HG02885 (cell line): ENCODE measurements at regions not wholly inside any gene's neighbourhood (a gene's known extent, or its start where the extent isn't known, plus 50 kb on each side); places are given as distances from the start of the nearest gene placed in this dataset.
A peak's percentile ranks its signal among the peaks of the same experiment; 100 is the strongest.
"Not testable (repeated sequence)": the region's sequence is repeated elsewhere in the genome, so short reads cannot be mapped to it uniquely, and the experiment has no call there.

Experiments used
- ATAC-seq: cut with Tn5 transposase; IDR thresholded peaks from one replicate; pipeline ENCODE4 v1.9.1; 2021; ENCODE audit warnings: mild to moderate bottlenecking; ENCODE audit not compliant: unreplicated experiment, poor library complexity

DNA sequence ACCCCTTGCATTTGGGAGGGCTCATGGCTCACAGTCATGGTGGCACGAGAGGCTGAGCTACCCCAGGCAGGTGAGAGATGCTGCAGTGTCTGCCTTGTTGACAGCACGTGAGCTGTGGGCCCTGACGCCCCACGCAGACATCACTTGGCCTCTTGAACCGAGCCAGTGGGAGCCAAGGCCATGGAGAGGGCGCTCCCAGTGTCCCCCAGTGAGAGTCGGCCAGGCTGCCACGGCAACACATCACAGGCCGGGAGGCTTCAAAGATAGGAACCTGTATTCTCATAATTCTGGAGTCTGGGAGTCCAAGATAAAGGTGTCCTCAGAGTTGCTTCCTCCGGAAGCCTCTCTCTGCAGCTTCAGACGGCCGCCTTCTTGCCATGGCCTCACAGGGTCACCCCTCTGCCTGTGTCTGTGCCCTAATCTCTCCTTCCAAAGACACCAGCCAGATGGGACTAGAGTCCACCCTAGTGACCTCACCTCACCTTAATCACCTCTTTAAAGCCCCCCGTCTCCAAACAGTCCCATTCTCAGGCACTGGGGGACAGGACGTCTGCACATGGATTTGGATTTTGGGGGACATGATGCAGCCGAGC is 119.6 kb downstream of the KLF6 start:
- ATAC-seq: no peak

GRCh38 chr10:3662775-3663174 is 122.2 kb downstream of the KLF6 start:
- no peak for ATAC-seq

- ATAC-seq: no peak
Observed at GRCh38 chr10:3661271-3661670, 123.7 kb downstream of the KLF6 start.

DNA sequence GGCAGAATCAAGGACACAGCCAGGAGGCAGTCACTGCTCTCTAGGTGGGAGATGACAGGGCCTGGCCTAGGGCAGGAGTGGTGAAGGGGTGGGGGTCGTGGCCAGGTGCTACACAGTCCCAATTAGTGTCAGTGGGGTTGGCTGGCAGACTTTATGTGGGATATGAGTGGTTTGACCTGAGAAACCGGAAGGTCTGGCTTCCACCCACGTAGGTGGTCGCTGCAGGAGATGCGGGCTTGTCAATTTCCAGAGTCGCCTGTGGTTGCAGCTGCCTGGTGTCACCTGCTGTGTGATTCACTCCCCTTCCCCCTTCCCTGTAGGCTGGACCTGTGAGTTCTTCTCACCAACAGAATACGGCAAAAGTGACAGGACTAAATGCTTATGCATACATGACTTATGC is 124.3 kb downstream of the KLF6 start:
- ATAC-seq: no peak

GRCh38 chr10:3659203-3659917 is 125.6 kb downstream of the KLF6 start:
- ATAC-seq: no peak

GRCh38 chr10:3658766-3659165 is 126.2 kb downstream of the KLF6 start:
- ATAC-seq: no peak

GRCh38 chr10:3656214-3656613 is 128.8 kb downstream of the KLF6 start:
- ATAC-seq: no peak

GRCh38 chr10:3655528-3655927 is 129.5 kb downstream of the KLF6 start:
- ATAC-seq: peak; percentile 72

DNA sequence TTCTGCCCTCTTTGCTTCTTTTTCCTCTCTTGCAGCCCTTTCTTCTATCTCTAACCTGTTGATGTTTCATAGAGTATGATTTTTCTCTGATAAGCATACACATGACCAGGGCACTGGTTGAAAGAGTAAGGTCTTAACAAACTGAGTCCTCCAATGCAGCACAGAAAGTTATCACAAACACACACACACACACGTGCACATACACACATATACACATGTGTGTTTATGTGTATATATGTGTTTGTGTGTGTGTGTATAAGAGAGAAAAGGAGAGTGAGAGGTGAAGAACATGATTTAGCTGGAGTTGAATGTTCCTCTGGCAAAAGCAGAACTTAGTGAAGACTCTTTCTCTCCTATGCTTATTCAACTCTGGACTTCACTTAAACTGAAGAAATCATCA is 130.0 kb downstream of the KLF6 start:
- ATAC-seq: no peak

- ATAC-seq: no peak
Observed at GRCh38 chr10:3654496-3654895, 130.5 kb downstream of the KLF6 start.

GRCh38 chr10:3653303-3653702 is 131.7 kb downstream of the KLF6 start:
- not testable (repeated sequence) for ATAC-seq

DNA sequence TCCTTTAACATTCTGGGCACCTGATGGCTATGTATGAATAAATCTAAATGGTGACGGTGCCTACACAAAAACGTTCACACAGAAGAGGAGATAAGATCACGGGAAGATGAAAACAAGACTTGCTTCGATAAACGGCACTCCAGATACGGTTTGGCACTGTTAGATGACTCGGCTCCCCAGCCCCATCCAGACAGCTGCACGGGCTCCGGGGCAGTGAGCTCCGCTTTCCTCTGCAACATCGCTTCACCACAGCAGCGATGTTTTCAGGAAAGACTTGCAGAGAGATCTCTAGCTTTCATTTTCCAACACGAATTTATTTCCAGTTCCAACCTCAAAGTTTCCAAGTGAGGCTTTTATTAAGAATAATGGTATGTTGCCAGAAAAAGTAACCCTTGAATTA is 132.1 kb downstream of the KLF6 start:
- no peak for ATAC-seq

DNA sequence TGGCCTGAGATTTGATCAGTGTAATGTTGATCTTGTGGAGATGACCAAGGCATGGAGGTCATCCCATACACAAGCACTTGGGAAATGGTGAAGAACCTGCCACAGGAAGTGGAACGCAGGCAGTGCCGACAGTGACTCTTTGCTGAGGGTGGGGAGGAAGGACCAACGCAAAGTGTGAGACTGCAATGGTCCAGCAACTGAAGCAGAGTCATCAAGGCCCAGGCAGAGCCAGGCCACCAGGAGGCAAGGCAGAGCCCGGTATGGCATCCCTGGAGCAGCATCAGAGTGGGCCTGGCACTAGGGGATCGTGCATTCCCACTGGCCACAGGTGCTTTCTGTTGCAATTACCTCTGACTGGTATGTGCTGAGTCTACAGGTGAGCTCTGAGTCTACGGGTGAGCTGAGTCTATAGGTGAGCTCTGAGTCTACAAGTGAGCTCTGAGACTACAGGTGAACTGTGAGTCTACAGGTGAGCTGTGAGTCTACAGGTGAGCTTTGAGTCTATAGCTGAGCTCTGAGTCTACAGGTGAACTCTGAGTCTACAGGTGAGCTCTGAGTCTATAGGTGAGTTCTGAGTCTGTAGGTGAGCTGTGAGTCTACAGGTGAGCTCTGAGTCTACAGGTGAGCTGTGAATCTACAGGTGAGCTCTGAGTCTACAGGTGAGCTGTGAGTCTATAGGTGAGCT is 132.9 kb downstream of the KLF6 start:
- no peak for ATAC-seq

- ATAC-seq: no peak
Observed at GRCh38 chr10:3648576-3648975, 136.4 kb downstream of the KLF6 start.

DNA sequence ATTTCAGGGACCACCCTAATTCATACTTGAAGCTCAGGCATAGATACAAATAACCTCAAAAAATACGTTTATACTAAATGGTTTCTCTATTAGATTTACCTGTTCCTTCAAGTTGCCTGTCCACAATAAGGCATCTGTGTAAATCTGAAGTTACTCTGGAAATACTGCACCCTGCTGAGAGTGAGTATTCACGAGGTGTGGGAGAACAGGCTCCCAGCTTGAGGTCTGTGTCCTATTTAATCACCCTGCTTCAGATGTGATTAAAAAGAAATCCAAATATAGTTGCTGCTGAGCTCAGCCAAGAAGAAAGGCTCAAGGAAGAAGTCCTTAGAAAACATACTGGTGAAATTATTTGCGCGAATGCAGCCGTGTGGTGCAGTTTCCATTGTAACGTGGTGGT is 136.8 kb downstream of the KLF6 start:
- ATAC-seq: no peak

DNA sequence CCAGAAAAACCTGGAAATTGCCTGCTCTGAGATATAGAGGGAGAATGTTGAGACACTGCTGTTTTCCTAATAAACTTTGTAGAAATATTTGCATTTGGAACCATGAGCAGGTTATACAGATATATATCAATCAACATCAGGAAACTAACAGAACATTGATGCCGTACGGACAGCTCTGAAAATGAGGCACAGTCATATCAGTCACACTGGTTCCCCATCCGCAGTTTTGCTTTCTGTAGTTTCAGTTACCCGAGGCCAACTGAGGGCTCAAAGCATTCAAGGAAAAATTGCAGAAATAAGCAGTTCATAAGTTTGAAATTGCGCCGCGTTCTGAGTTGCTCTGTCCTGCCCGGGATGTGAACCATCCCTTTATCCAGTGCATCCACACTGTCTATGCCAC is 137.9 kb downstream of the KLF6 start:
- peak; percentile 88 for ATAC-seq

DNA sequence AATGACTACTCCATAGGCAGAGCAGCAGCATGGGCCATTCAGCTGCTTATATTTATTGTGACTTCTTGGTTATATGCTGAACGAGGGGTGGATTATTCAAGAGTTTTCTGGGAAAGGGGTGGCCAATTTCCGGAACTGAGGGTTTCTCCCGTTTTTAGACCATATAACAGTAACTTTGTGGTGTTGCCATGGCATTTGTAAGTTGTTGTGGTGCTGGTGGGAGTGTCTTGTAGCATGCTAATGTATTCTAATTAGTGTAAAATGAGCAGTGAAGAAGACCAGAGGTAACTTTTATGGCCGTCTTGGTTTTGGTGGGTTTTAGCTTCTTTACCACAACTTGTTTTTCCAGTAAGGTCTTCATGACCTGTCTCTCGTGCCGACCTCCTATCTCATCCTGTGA is 139.6 kb downstream of the KLF6 start:
- no peak for ATAC-seq

DNA sequence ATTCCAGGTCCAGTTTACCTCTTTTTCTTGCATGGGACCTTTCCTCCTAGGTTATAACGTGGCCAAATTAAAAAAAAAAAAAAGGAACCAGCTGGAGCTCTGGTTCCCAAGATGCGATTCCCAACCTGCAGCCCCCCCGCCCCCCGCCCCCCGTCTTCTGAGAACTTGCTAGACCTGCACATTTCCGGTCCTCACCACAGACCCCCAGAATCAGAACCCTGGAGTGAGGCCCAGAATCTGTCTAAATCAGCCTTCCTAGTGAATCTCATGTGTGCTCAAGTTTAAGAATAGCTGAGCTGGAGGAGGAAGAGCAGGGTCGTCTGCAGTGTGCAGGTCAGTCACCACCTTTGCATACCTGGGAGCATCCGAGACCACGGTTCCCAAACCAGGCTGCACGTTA is 144.2 kb downstream of the KLF6 start:
- ATAC-seq: no peak

DNA sequence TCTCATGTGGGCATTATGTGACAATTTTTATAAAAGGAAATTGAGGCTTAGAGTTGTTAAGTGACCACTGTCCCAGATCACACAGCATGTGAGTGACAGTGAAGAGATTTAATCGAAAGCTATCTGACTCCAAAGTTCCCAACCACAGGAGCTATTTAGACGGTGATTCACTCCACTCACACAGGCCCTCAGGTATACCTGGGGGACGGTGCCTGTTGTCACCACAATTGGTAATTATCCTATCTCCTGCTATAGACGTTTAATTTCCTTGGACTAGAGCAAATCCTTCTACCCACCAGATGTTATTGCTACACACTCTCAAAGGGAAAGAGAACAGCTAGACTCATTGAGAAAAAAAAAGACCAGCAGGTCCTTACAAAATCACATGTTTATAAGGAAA is 145.5 kb downstream of the KLF6 start:
- no peak for ATAC-seq

DNA sequence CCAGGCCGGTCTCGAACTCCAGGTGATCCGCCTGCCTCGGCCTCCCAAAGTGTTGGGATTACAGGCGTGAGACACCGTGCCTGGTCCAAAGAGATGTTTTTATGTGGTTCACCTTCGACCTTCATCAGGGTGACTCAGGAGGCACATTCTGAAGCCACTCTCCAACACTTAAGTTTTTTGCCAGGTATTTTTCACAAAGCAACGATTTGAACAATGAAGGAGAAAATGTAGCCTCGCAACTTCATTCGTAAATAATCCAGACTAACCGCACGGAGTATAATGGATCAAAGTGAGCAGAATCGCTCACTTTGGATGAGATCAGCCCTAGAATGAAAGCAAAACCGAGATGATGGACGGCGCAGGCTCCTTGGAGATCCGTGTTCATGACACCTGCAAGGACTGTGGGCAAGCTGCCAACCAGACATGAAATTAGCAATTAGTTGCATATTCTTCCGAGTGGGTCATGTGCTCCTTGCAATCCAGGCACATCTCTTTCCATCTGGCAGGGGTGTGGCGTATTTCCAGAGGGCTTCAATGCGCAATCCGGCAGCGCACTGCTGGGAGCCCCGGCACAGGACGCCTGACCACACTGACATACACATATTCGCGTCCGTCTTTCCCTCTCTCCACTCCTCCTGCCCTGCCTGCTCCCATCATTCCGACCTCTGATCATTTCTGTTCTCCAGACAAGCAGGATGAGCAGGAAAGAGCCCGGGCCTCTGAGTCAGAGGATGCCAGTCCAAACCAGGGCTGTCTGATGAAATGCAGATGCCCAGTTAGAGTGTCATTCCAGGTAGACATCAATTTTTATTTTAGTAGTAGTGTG is 148.4 kb downstream of the KLF6 start:
- no peak for ATAC-seq

DNA sequence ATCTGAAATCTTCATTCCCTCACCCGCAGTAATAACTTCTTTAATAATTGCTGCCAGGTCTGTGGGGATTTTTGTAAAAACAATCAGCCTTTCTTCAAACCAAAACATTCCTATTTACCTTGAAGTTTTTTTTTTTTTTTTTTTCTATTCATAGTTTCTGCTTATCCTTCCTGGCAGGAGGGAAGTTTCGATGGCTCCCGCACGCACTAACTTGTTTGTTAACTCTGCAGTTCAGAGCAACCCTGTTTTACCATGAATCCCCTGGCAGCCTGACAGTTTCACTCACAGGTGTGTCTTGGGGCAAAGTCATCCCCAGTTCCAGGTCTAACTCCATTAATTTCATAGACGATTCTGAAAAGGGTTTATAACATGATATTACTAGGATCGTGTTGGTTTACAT is 149.3 kb downstream of the KLF6 start:
- no peak for ATAC-seq
